ENCODE measurements at regions not wholly inside any gene's neighbourhood (a gene's known extent, or its start where the extent isn't known, plus 50 kb on each side); places are given as distances from the start of the nearest gene placed in this dataset.

DNA sequence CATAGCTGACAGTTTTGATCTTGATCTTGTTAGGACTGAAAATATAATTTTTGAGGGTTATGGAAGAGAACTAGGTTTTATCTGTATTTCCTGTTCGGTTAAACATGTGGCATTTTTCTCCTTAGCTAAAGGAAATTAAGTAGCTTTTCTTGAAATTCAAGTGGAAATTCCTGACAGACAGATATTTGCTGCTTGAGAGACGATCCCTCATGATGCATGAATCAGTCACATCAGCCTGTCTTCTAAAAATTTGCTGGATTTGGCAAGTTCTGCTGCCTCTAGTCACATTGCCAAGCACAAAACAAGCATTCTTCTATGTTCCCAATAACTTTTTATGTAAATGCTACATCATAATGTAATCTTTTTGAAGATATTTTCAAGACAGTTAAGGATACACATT, 201.8 kb upstream of the ATP5MC3 start:
- H2AFZ ChIP-seq (ENCODE audit: low read depth, low read length, poor library complexity, severe bottlenecking), result no peak overlapping the region
- no peak for ATAC-seq
- H3K4me3 ChIP-seq (replicated peaks in 1 of 2; ENCODE audit: low read depth in 1 of 2, low read length in 2 of 2), result no peak overlapping the region
- peaks cover 0 to 7% of the 10 kb centered on the region in 2 experiments; a peak in 1 of 4 replicates for H3K9me3 ChIP-seq (ENCODE audit: control insufficient read depth in 1 of 2, insufficient read depth in 1 of 2, low read depth in 1 of 2, low read length in 2 of 2)
- no peaks in the 10 kb centered on the region for H3K79me2 ChIP-seq (ENCODE audit: insufficient read depth, low read length)
- no peaks in the 10 kb centered on the region for H3K36me3 ChIP-seq (ENCODE audit: control insufficient read depth in 1 of 2, insufficient read depth in 2 of 2, low read length in 2 of 2)
- intact Hi-C loops (cut with micrococcal nuclease), result no loop called here
- H3K4me1 ChIP-seq (ENCODE audit: control insufficient read depth in 1 of 2, insufficient read depth in 2 of 2, low read length in 2 of 2), result no peaks in the 10 kb centered on the region
- no peaks in the 10 kb centered on the region for H3K9me2 ChIP-seq (ENCODE audit: insufficient read depth)
- H3K4me2 ChIP-seq (ENCODE audit: low read length), result no peak overlapping the region
- no peak overlapping the region for H3K9ac ChIP-seq (ENCODE audit: low read length)
- CTCF ChIA-PET, result no interaction called here
- POLR2A ChIA-PET, result no interaction called here
- no TSS peak for BruUV-seq (replicated peaks)
- no peak for TF ChIP-seq ZFX (IDR thresholded peaks at IDR 0.05)
- DNase-seq (ENCODE audit: low read depth, low spot score), result no peak
- H3K27ac ChIP-seq (ENCODE audit: low read depth, low read length), result no peak overlapping the region
- H4K20me1 ChIP-seq (ENCODE audit: insufficient read depth), result no peaks in the 10 kb centered on the region
- RAD21 ChIA-PET (ENCODE audit: low non-redundant PET in 1 of 2, low total read pairs in 2 of 2, uncharacterized antibody in 2 of 2, unreplicated experiment in 2 of 2), result no interaction called here
- no peaks in the 10 kb centered on the region for H3K27me3 ChIP-seq (ENCODE audit: insufficient read depth, low read length)

DNA sequence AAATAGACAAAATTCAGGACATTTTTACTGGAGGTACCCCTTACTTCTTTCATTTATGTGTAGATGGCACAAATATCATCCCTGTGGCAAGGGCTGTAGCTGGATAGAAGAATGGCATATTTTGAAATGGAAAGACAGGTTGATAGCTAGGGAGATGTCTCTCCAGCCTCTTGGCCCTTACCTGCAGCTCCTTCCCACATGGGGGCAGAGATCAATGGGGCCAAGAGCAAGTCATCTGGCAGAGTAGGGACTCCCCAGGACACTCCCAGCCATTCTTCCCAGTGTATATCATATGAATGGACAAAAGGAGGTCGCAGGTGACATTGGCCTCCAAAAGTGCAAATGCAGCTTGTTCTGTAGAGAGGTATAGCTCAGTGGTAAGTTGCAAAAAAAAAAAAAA, 192.2 kb upstream of the ATP5MC3 start:
- BruUV-seq (replicated peaks), result no TSS peak
- DNase-seq (ENCODE audit: low read depth, low spot score) (no peak), ATAC-seq (no peak)
- Histone ChIP-seq H3K4me3 (replicated peaks in 1 of 2; ENCODE audit: low read depth in 1 of 2, low read length in 2 of 2) (no peak overlapping the region), H3K27me3 (ENCODE audit: insufficient read depth, low read length) (no peaks in the 10 kb centered on the region), H2AFZ (ENCODE audit: low read depth, low read length, poor library complexity, severe bottlenecking) (no peak overlapping the region), H3K36me3 (ENCODE audit: control insufficient read depth in 1 of 2, insufficient read depth in 2 of 2, low read length in 2 of 2) (no peaks in the 10 kb centered on the region), H4K20me1 (ENCODE audit: insufficient read depth) (no peaks in the 10 kb centered on the region), H3K9me2 (ENCODE audit: insufficient read depth) (no peaks in the 10 kb centered on the region), H3K9me3 (ENCODE audit: control insufficient read depth in 1 of 2, insufficient read depth in 1 of 2, low read depth in 1 of 2, low read length in 2 of 2) (no peaks in the 10 kb centered on the region), H3K4me1 (ENCODE audit: control insufficient read depth in 1 of 2, insufficient read depth in 2 of 2, low read length in 2 of 2) (no peaks in the 10 kb centered on the region), H3K4me2 (ENCODE audit: low read length) (no peak overlapping the region), H3K9ac (ENCODE audit: low read length) (no peak overlapping the region), H3K79me2 (ENCODE audit: insufficient read depth, low read length) (no peaks in the 10 kb centered on the region), H3K27ac (ENCODE audit: low read depth, low read length) (no peak overlapping the region)
- intact Hi-C loops (cut with micrococcal nuclease), result no loop called here
- TF ChIP-seq, protein P1, sequence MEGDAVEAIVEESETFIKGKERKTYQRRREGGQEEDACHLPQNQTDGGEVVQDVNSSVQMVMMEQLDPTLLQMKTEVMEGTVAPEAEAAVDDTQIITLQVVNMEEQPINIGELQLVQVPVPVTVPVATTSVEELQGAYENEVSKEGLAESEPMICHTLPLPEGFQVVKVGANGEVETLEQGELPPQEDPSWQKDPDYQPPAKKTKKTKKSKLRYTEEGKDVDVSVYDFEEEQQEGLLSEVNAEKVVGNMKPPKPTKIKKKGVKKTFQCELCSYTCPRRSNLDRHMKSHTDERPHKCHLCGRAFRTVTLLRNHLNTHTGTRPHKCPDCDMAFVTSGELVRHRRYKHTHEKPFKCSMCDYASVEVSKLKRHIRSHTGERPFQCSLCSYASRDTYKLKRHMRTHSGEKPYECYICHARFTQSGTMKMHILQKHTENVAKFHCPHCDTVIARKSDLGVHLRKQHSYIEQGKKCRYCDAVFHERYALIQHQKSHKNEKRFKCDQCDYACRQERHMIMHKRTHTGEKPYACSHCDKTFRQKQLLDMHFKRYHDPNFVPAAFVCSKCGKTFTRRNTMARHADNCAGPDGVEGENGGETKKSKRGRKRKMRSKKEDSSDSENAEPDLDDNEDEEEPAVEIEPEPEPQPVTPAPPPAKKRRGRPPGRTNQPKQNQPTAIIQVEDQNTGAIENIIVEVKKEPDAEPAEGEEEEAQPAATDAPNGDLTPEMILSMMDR (IDR thresholded peaks at IDR 0.05 in 2 of 3, conservative IDR thresholded peaks at IDR 0.05 in 1 of 3; ENCODE audit: borderline replicate concordance in 1 of 3, insufficient read depth in 1 of 3, low read depth in 2 of 3, low read length in 2 of 3), result no peak
- no peak for TF ChIP-seq POLR2A (IDR thresholded peaks at IDR 0.05; ENCODE audit: borderline replicate concordance, extremely low read depth, insufficient read depth, insufficient read length)
- TF ChIP-seq, protein P2, sequence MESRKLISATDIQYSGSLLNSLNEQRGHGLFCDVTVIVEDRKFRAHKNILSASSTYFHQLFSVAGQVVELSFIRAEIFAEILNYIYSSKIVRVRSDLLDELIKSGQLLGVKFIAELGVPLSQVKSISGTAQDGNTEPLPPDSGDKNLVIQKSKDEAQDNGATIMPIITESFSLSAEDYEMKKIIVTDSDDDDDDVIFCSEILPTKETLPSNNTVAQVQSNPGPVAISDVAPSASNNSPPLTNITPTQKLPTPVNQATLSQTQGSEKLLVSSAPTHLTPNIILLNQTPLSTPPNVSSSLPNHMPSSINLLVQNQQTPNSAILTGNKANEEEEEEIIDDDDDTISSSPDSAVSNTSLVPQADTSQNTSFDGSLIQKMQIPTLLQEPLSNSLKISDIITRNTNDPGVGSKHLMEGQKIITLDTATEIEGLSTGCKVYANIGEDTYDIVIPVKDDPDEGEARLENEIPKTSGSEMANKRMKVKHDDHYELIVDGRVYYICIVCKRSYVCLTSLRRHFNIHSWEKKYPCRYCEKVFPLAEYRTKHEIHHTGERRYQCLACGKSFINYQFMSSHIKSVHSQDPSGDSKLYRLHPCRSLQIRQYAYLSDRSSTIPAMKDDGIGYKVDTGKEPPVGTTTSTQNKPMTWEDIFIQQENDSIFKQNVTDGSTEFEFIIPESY (IDR thresholded peaks at IDR 0.05; ENCODE audit: extremely low read depth, insufficient replicate concordance, low read length), result no peak
- CTCF ChIA-PET, result interaction anchor here (0.7 to 1.2 kb wide), 2 partner anchors 11 to 343 kb away, joined by 3 to 4 read pairs; no protein-coding TSS in a partner anchor
- RAD21 ChIA-PET (ENCODE audit: low non-redundant PET in 1 of 2, low total read pairs in 2 of 2, uncharacterized antibody in 2 of 2, unreplicated experiment in 2 of 2), result no interaction called here
- POLR2A ChIA-PET, result interaction anchor here (0.6 kb wide), 1 partner anchor 702 kb away, joined by 3 read pairs; no protein-coding TSS in a partner anchor
